RWPE2 (cell line): ENCODE measurements at regions not wholly inside any gene's neighbourhood (a gene's known extent, or its start where the extent isn't known, plus 50 kb on each side); places are given as distances from the start of the nearest gene placed in this dataset.

Experiments
- ATAC-seq: fragments of 200-7000 bp; cut with Tn5 transposase; 3 replicates; pipeline ENCODE4 v1.9.1; 2021; ENCODE audit warnings: low read depth
- DNase-seq: peaks from one replicate; pipeline ENCODE4 v3.0.0-alpha.2; 2020; ENCODE audit warnings: low spot score
- H3K27ac ChIP-seq: fragments of 450-650 bp; 2 replicates; pipeline ENCODE4 v1.5.1; 2017; ENCODE audit warnings: mild to moderate bottlenecking; ENCODE audit not compliant: poor library complexity, severe bottlenecking
- H3K27me3 ChIP-seq: fragments of 250-450 bp; sonication (Bioruptor Pico); 2 replicates; pipeline ENCODE4 v1.5.1; 2021; ENCODE audit warnings: mild to moderate bottlenecking, moderate library complexity; ENCODE audit not compliant: insufficient read depth, poor library complexity, severe bottlenecking
- H3K36me3 ChIP-seq: fragments of 250-450 bp; sonication (Bioruptor Pico); 2 replicates; pipeline ENCODE4 v1.5.1; 2020; ENCODE audit warnings: low read depth, mild to moderate bottlenecking, moderate library complexity
- H3K4me1 ChIP-seq: fragments of 250-450 bp; sonication (Bioruptor Pico); 2 replicates; pipeline ENCODE4 v1.5.1; 2021; ENCODE audit warnings: mild to moderate bottlenecking, moderate library complexity; ENCODE audit not compliant: insufficient read depth, poor library complexity, severe bottlenecking
- H3K4me3 ChIP-seq: fragments of 250-450 bp; sonication (Bioruptor Pico); 2 replicates; pipeline ENCODE4 v1.5.1; 2021; ENCODE audit warnings: mild to moderate bottlenecking, moderate library complexity; ENCODE audit not compliant: severe bottlenecking
- H3K9me3 ChIP-seq: fragments of 250-450 bp; sonication (Bioruptor Pico); 2 replicates; pipeline ENCODE4 v1.5.1; 2021; ENCODE audit warnings: mild to moderate bottlenecking, moderate library complexity; ENCODE audit not compliant: severe bottlenecking
- TF ChIP-seq, protein P1 (sequence below): fragments of 450-650 bp; IDR thresholded peaks from one replicate; pipeline ENCODE4 v1.5.1; 2017; ENCODE audit warnings: mild to moderate bottlenecking, moderate library complexity; ENCODE audit not compliant: poor library complexity, severe bottlenecking

GRCh38 chrX:99549381-99549780, 860.7 kb downstream of the PCDH19 start:
- Histone ChIP-seq H3K4me1 (no peaks in the 10 kb centered on the region), H3K27me3 (no peaks in the 10 kb centered on the region), H3K9me3 (no peaks in the 10 kb centered on the region), H3K36me3 (no peaks in the 10 kb centered on the region), H3K4me3 (no peak overlapping the region), H3K27ac (no peak overlapping the region)
- ATAC-seq (no peak), DNase-seq (no peak)
- TF ChIP-seq, protein P1, sequence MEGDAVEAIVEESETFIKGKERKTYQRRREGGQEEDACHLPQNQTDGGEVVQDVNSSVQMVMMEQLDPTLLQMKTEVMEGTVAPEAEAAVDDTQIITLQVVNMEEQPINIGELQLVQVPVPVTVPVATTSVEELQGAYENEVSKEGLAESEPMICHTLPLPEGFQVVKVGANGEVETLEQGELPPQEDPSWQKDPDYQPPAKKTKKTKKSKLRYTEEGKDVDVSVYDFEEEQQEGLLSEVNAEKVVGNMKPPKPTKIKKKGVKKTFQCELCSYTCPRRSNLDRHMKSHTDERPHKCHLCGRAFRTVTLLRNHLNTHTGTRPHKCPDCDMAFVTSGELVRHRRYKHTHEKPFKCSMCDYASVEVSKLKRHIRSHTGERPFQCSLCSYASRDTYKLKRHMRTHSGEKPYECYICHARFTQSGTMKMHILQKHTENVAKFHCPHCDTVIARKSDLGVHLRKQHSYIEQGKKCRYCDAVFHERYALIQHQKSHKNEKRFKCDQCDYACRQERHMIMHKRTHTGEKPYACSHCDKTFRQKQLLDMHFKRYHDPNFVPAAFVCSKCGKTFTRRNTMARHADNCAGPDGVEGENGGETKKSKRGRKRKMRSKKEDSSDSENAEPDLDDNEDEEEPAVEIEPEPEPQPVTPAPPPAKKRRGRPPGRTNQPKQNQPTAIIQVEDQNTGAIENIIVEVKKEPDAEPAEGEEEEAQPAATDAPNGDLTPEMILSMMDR, result no peak

- H3K9me3 ChIP-seq, result no peaks in the 10 kb centered on the region
- no peak overlapping the region for H3K4me3 ChIP-seq
- DNase-seq (no peak), ATAC-seq (no peak)
- no peaks in the 10 kb centered on the region for H3K27me3 ChIP-seq
- TF ChIP-seq, protein P1, result no peak
- H3K4me1 ChIP-seq, result no peaks in the 10 kb centered on the region
- no peaks in the 10 kb centered on the region for H3K36me3 ChIP-seq
- no peak overlapping the region for H3K27ac ChIP-seq
Measured at GRCh38 chrX:99522450-99522849, 887.6 kb downstream of the PCDH19 start.

DNA sequence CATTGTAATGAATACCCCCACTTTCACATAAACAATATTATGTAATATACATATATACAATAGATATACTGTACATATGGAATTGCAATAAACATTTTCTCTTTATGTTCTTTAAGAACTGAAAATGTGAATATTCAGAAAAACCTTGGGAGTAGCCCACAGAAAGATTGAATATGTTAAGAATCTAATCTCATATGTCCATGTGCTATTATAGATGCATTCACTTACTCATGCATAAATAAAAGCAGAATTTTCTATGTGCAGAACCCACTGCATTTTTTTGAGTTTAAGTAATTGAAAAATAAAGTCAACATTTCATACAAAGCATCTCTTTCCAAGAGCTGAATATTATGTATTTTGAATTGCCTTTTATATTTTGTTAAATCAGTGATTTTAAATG, 902.3 kb downstream of the PCDH19 start:
- no peaks in the 10 kb centered on the region for H3K9me3 ChIP-seq
- H3K36me3 ChIP-seq, result no peaks in the 10 kb centered on the region
- no peak overlapping the region for H3K4me3 ChIP-seq
- H3K4me1 ChIP-seq, result no peaks in the 10 kb centered on the region
- no peak overlapping the region for H3K27ac ChIP-seq
- no peaks in the 10 kb centered on the region for H3K27me3 ChIP-seq
- TF ChIP-seq, protein P1, result no peak
- DNase-seq (no peak), ATAC-seq (no peak)

DNA sequence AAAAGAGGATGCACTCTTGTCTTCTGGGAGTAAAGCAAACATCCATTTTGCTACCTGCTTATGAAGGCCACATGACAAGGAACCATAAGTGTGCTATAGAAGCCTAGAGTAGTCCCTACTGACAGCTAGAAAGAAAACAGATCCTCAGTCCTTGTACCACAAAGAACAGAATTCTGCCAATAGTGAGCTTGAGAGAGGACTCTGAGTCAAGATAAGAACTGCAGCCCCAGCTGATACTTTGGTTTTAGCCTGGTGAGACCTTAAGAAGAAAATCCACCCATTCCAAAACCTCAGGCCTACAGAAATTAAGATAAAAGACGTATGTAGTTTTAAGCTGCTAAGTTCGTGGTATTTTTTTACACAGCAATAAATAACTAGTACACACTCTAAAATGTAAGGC, 914.6 kb downstream of the PCDH19 start:
- Histone ChIP-seq H3K4me1 (no peaks in the 10 kb centered on the region), H3K9me3 (no peaks in the 10 kb centered on the region), H3K27ac (no peak overlapping the region), H3K4me3 (no peak overlapping the region), H3K36me3 (no peaks in the 10 kb centered on the region), H3K27me3 (no peaks in the 10 kb centered on the region)
- no peak for ATAC-seq
- DNase-seq, result no peak
- TF ChIP-seq, protein P1, result no peak

DNA sequence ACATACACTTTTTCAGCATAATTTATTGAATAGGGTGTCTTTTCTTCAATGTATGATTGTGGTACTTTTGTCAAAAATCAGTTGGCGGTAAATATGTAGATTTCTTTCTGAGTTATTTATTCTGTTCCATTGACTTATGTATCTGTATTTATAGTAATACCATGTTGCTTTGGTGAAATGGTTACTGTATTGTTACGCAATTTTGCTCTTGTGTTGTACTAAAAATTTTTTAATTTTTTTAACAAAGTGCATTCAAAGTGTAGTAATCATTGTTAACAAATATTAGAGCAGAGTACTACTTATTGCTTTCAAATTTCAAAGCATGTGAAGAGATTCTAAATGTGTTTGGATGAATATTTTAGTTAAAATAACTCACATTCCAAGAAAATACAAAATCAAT, 915.4 kb downstream of the PCDH19 start:
- TF ChIP-seq, protein P1, result no peak
- H3K27ac ChIP-seq, result no peak overlapping the region
- H3K4me3 ChIP-seq, result no peak overlapping the region
- H3K36me3 ChIP-seq, result no peaks in the 10 kb centered on the region
- no peaks in the 10 kb centered on the region for H3K9me3 ChIP-seq
- ATAC-seq (no peak), DNase-seq (no peak)
- no peaks in the 10 kb centered on the region for H3K27me3 ChIP-seq
- no peaks in the 10 kb centered on the region for H3K4me1 ChIP-seq
